Spleen (tissue), 7 donors: ENCODE measurements at regions not wholly inside any gene's neighbourhood (a gene's known extent, or its start where the extent isn't known, plus 50 kb on each side); places are given as distances from the start of the nearest gene placed in this dataset.

ENCODE experiments used
- CTCF ChIP-seq, 11 experiments: fragments of 200-600 bp in 7 of 11; fragments of 450-650 bp in 4 of 11; sonication (generic) in 4 of 11; IDR thresholded peaks in 8 of 11; conservative IDR thresholded peaks in 3 of 11; 1 replicate in 7 of 11; 2 replicates in 4 of 11; pipeline versions ENCODE4 v1.4.0 to v1.8.0; 2016 to 2021; ENCODE audit warnings: antibody characterized with exemption in 11 of 11, inconsistent platforms in 4 of 11, mild to moderate bottlenecking in 1 of 11
- POLR2A ChIP-seq, 3 donors: fragments of 450-650 bp; IDR thresholded peaks; one replicate each; pipeline ENCODE4 v1.5.1; 2017; ENCODE audit warnings: antibody characterized with exemption in 3 of 3, mild to moderate bottlenecking in 1 of 3
- donor health status: DM: no; HTN: no; CAD: no; lungs with moderate emphysema.
- donor health status: DM: no; HTN: no; CAD: no.
- donor health status: DM: no; HTN: no; CAD: no.

GRCh38 chr18:22817844-22818243 lies 115.3 kb upstream of the RBBP8 start:
- TF ChIP-seq POLR2A (IDR thresholded peaks at IDR 0.05) (no peak), CTCF (IDR thresholded peaks at IDR 0.05 in 8 of 11, conservative IDR thresholded peaks at IDR 0.05 in 3 of 11) (no peak)
